ENCODE measurements at regions not wholly inside any gene's neighbourhood (a gene's known extent, or its start where the extent isn't known, plus 50 kb on each side); places are given as distances from the start of the nearest gene placed in this dataset.

GRCh38 chr6:4506223-4506622 lies 270.0 kb upstream of the CDYL start (continued):
- TF ChIP-seq CGGBP1 (CRISPR knock-in tag; IDR thresholded peaks at IDR 0.05): no peak
- TF ChIP-seq ESRRA (IDR thresholded peaks at IDR 0.05; ENCODE audit: borderline replicate concordance, low read depth): no peak
- no peak for TF ChIP-seq SIX5 (IDR thresholded peaks at IDR 0.05; ENCODE audit: borderline replicate concordance in 1 of 2, insufficient read depth in 1 of 2, low read depth in 1 of 2, low read length in 2 of 2)
- TF ChIP-seq FOXJ3 (CRISPR knock-in tag; IDR thresholded peaks at IDR 0.05): no peak
- no peak for TF ChIP-seq NR4A1 (CRISPR knock-in tag; IDR thresholded peaks at IDR 0.05)
- TF ChIP-seq NR4A1 (tag; IDR thresholded peaks at IDR 0.05): no peak

GRCh38 chr6:4504700-4505099 lies 271.5 kb upstream of the CDYL start:
- Histone ChIP-seq H3K79me2 (ENCODE audit: control insufficient read depth, insufficient read depth, low read length) (no peaks in the 10 kb centered on the region), H3K4me3 (no peak overlapping the region), H3K4me1 (replicated peaks in 1 of 2; ENCODE audit: control insufficient read depth in 2 of 2, insufficient read depth in 2 of 2, low read length in 2 of 2) (no peaks in the 10 kb centered on the region), H3K27ac (ENCODE audit: extremely low read depth, low read depth, low read length) (no peak overlapping the region), H3K36me3 (ENCODE audit: control insufficient read depth, insufficient read depth, low read length) (no peaks in the 10 kb centered on the region), H3K4me2 (ENCODE audit: insufficient read depth, low read length) (no peak overlapping the region), H3K9me1 (ENCODE audit: control insufficient read depth, insufficient read depth, low read length) (no peaks in the 10 kb centered on the region), H3K27me3 (ENCODE audit: control insufficient read depth in 2 of 2, insufficient read depth in 2 of 2, low read length in 2 of 2) (peaks cover 4 to 9% of the 10 kb centered on the region in 2 experiments; a peak in 2 of 5 replicates), H4K20me1 (replicated peaks; ENCODE audit: control insufficient read depth, insufficient read depth, low read length) (no peaks in the 10 kb centered on the region), H2AFZ (ENCODE audit: low read depth, low read length) (no peak overlapping the region), H3K9ac (ENCODE audit: insufficient read depth in 1 of 2, low read depth in 2 of 2, low read length in 2 of 2) (no peak overlapping the region), H3K9me3 (replicated peaks; ENCODE audit: control insufficient read depth, insufficient read depth, low read depth, low read length) (no peaks in the 10 kb centered on the region)
- no TSS peak for BruUV-seq (replicated peaks)
- FAIRE-seq: no peak
- in situ Hi-C loops (cut with MboI): no loop called here
- DNase-seq (ENCODE audit: extremely low read depth in 1 of 4, low spot score in 3 of 4): no peak
- ChIA-PET CTCF (ENCODE audit: low intra/inter-chr PET ratio) (no interaction called here), POLR2A (no interaction called here)
- ATAC-seq: no peak
- intact Hi-C loops (cut with micrococcal nuclease): no loop called here
- 0% methylated on average over 2 of the region's 2 CpGs for WGBS (ENCODE audit: insufficient coverage, low coverage, missing lambda C conversion rate)
- TF ChIP-seq ZNF583 (CRISPR knock-in tag; IDR thresholded peaks at IDR 0.05): no peak
- TF ChIP-seq FOXM1 (IDR thresholded peaks at IDR 0.05; ENCODE audit: low read depth): no peak
- no peak for TF ChIP-seq FOXM1 (CRISPR knock-in tag; IDR thresholded peaks at IDR 0.05; ENCODE audit: low read depth)
- TF ChIP-seq TRIM24 (IDR thresholded peaks at IDR 0.05): peak in 1 of 2 experiments; percentile 53; a peak in 2 of 4 replicates
- no peak for TF ChIP-seq ZNF41 (CRISPR knock-in tag; conservative IDR thresholded peaks at IDR 0.05)
- TF ChIP-seq CREBBP (IDR thresholded peaks at IDR 0.05; ENCODE audit: low read depth, low read length): no peak
- no peak for TF ChIP-seq MEIS2 (IDR thresholded peaks at IDR 0.05; ENCODE audit: partially characterized antibody)
- no peak for TF ChIP-seq ZNF347 (CRISPR knock-in tag; IDR thresholded peaks at IDR 0.05; ENCODE audit: low read depth)
- no peak for TF ChIP-seq MNT (conservative IDR thresholded peaks at IDR 0.05)
- no peak for TF ChIP-seq POLR2B (IDR thresholded peaks at IDR 0.05; ENCODE audit: low read depth, partially characterized antibody)
- TF ChIP-seq ZBTB26 (CRISPR knock-in tag; IDR thresholded peaks at IDR 0.05): no peak
- no peak for TF ChIP-seq ZNF232 (CRISPR knock-in tag; IDR thresholded peaks at IDR 0.05)
- TF ChIP-seq THAP12 (CRISPR knock-in tag; IDR thresholded peaks at IDR 0.05): no peak
- no peak for TF ChIP-seq TAL1 (IDR thresholded peaks at IDR 0.05)

All from K562 (cell line).